HK-2 (cell line): ENCODE measurements at regions not wholly inside any gene's neighbourhood (a gene's known extent, or its start where the extent isn't known, plus 50 kb on each side); places are given as distances from the start of the nearest gene placed in this dataset.

ENCODE experiments used
- DNase-seq: peaks from one replicate; pipeline ENCODE4 v3.0.0-alpha.2; 2018; ENCODE audit not compliant: unreplicated experiment

GRCh38 chr10:44435196-44435595 lies 50.3 kb upstream of the CXCL12 start:
- DNase-seq = no peak

- no peak for DNase-seq
Observed at GRCh38 chr10:44436240-44436639, 51.3 kb upstream of the CXCL12 start.

GRCh38 chr10:44437840-44438511 lies 53.1 kb upstream of the CXCL12 start:
- DNase-seq = no peak

DNA sequence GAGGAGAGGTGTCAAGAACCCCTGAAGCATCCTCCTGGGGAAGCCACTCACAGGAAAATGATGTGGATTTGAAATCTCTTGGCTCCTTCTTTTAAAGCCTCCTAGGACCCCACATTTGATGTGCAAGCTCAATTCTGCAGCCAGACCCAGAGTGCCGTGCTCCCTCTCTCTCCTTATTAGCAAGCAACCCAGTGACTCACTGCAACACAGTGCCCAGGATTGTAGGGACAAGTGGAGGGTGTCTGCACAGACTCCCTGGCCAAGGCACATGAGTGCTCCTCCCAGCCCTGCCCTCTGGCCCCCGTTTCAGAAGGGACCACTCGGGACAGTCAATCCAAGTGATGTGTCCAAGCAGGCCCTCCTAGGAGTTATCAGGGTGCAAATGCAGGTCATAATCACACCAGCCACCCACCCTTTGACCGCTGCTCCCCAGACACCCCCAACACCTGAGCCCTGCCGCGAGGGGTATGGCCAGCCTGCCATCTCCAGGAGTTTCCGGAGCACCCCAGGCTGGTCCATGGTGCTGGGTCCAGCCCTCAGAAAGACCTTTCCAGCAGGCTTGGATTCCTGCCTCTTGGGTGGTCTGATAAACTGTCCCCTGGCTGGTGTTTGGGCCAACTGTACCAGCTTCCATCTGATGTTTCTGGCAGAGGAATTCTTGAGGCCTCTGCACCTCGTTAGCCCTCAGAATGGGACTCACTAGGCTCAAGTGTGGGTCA lies 54.5 kb upstream of the CXCL12 start:
- no peak for DNase-seq

DNA sequence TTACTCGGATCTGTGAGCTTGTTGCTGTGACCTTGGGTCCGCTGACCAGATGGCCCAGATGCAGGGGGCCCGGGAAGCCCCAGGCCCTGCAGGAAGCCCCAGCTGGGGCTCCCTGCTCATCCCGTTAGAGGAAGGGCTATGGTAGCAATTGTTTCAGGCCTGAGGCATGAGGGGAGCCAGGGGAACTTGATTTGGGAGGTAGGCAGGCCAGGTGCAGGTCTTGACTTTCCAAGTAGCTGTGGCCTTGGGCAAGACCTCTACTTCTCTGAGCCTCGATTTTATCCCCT lies 55.0 kb upstream of the CXCL12 start:
- no peak for DNase-seq

GRCh38 chr10:44457259-44457658 lies 72.4 kb upstream of the CXCL12 start:
- no peak for DNase-seq

- no peak for DNase-seq
Observed at GRCh38 chr10:44458671-44459413, 73.9 kb upstream of the CXCL12 start.

GRCh38 chr10:44459671-44460070 lies 74.8 kb upstream of the CXCL12 start:
- no peak for DNase-seq

DNA sequence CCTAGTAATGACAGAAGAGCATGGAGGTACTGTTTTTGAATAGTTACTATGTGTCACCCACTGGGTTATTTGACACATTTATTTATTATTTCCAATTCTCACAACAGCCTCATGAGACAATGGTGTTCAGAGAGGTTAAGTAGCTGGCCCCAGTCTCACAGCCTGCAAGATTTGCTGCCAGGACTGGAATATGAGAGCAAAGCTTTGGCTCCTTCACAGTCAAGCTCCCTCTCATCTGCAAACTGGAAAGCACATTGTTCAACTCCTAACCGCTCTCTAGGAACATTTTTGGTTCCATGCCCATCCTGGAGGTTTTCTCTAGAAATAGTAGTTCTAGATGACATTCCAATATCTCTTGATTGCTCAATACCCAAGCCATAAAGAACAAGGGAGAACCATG lies 75.5 kb upstream of the CXCL12 start:
- no peak for DNase-seq

DNA sequence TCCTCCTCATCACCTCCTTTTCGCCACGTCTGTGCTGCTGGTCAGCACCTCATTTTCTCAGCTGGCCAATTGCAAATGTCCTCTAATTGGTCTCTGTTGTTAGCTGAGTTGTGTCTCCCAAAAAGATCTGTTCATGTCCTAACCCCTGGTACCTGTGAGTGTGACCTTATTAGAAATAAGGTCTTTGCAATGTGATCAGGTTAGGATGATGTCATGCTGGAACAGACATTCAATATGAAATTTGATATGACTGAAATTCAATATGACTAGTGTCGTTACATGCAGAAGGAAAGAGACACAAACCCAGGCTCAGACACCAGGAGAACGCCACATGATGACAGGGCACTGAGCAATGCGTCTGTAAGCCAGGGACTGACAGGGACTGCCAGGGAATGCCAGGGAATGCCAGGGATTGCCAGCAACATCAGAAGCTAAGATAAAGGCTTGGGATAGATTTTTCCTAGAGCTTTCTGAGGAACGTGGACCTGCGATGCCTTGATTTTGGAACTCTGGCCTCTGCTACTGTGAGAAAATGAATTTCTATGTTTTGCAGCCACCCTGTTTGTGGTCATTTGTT lies 77.5 kb upstream of the CXCL12 start:
- no peak for DNase-seq

- no peak for DNase-seq
Observed at GRCh38 chr10:44463511-44464121, 78.7 kb upstream of the CXCL12 start.

GRCh38 chr10:44464503-44464902 lies 79.6 kb upstream of the CXCL12 start:
- DNase-seq = no peak

DNA sequence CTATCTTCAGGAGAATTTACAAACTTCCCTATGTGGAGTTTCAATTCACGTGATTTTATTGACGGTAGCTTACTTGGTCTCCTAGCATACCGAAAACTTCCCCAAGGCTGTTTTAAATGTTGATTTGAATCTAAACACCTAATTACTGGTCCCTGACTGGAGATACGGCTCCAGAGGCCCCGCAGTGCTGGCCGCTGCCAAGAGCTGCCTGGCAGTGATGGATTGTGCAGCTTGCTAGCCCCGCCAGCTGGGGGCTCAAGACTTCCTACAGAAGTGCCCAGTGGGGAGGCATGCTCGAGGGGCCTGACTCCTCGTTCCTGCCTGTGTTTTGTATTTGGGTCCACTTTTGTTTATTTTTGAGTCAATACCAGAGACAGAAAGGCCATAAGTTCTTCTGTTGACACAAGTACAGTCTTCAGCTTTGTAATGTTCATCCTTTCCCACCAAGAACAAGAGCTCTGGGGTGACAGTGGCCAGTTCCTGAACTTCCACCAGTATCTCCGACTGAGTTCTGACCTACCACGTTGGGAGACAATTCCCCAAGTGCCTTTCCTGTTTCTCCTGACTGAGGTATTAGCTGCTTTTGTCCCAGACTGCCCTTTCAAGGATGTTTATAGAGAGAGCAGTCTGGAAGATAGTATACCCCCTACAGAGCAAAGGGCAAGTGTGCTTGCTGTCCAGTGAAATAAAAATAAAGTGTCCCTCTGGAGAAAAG lies 80.7 kb upstream of the CXCL12 start:
- no peak for DNase-seq

GRCh38 chr10:44466236-44466635 lies 81.3 kb upstream of the CXCL12 start:
- DNase-seq = no peak

GRCh38 chr10:44467090-44467489 lies 82.2 kb upstream of the CXCL12 start:
- DNase-seq = no peak

DNA sequence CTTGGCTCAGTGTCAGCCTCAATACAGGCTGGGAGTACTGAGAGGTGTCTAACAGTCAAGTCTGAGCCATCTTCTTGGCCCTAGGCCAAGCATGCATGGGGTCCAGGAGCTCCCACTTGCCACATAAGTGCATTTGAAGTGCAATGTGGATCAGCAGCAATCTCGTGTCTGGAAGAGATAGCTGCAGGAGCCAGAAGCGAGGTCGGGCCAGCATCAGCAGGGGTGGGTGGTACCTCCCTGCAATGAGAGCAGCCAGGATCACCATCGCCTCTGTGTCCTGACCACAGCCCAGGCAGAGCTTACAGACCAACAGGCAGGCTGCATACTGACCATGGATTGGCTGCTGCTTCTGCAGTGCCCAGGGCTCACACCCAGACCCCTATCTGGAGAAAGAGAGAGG lies 83.0 kb upstream of the CXCL12 start:
- DNase-seq = no peak

DNA sequence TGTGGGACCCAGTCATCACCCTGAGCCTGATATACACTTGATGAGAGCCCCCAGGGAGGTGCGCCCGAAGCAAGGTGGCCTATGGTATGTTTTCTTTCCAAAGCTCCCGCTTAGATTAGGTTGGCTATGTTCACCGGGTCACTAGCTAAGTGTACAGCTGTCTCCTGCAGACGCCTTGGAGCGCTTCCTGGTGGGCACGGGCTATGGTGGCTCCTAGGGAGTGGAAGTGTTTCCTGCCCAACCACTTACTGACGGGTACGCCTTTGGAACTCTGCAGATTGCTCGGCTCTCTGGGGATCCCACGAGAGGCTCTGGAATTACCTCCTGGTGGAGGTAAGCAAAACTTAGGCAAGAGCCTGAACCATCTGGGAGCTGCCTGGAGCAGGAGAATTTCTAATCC lies 83.6 kb upstream of the CXCL12 start:
- no peak for DNase-seq

DNA sequence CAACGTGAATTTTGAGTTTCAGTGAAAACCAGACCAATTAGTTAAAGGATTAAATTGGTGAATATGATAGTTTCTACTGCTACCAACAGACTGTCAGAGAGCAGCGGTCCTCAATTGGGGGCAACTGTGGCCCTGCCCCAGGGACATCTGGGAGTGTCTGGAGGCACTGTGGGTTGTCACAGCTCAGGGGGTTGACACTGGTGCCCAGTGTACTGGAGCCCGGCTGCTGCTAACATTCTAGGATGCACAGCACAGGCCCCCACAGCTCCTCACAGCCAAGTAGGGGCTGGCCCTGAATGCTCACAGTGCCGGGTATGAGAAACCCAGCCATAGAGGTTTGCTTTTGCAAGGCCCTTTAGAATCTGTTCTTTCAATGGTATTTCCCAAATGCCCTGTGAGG lies 84.1 kb upstream of the CXCL12 start:
- DNase-seq = no peak

DNA sequence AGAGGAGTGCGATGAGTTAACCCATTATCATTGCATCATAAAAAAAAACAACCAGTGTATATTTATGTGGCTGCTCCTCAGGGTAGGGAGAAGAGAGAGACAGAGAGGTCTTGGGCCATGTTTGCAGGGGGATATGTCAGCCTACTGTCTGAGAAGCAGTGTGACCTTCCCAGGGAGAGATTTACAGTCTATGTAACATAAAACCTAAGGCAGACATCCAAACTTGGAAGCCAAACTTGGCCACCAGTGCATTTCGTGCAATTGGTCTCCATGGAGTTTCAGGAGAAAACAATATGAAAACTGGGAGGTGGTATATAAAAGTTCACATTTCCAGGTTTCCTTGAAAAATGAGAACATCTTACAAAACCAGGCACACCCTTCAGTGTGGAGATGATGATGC lies 85.9 kb upstream of the CXCL12 start:
- DNase-seq = no peak

DNA sequence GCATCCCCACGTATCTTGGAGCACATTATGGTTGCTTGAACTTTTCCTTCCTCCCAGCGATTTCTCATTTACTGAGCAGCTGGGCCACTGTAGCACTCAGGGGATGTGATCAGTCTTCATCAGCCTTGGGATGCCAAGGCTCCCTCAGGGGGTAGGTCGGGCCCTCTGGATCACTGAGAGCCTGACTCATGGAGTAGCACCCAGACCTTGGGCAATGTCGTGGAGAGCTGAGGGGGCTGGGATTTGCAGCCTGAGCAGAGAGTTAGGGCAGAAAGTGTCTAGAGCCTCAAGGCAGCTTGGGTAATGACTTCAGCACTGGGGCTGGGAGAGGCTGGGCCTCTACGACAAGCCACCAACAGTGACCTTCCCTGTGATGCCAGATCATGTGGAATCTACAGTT lies 86.5 kb upstream of the CXCL12 start:
- DNase-seq = no peak

- no peak for DNase-seq
Observed at GRCh38 chr10:44473146-44473545, 88.2 kb upstream of the CXCL12 start.
